ENCODE measurements at regions not wholly inside any gene's neighbourhood (a gene's known extent, or its start where the extent isn't known, plus 50 kb on each side); places are given as distances from the start of the nearest gene placed in this dataset.
"Not testable (repeated sequence)": the region's sequence is repeated elsewhere in the genome, so short reads cannot be mapped to it uniquely, and the experiment has no call there.

DNA sequence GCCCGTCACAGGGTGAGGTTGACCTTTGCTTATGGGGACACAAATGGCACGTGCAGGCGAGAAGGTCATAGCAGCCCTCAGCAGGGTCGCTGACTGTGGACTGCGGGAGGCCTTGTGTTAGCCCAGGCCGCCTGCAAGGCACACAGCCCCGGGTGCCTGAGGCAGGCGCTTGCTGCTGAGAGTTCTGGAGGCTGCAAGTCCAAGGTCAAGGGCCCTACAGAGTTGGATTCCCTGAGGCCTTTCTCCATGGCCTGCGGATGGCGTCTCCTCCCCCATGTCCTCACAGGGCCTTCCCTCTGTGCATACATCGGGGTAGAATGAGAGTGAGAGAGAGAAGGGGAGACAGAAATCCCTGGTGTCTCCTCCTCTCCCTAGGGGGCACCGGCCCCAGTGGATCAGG lies 202.3 kb downstream of the BANP start:
- not testable (repeated sequence) for DNase-seq; H3K27me3 ChIP-seq (ENCODE audit: control insufficient read depth, insufficient read depth, low read length, poor library complexity, severe bottlenecking); H3K27me3 Mint-ChIP-seq (ENCODE audit: insufficient read depth); H3K4me3 Mint-ChIP-seq; H3K4me1 ChIP-seq (ENCODE audit: control insufficient read depth, insufficient read depth, low read length); H3K27ac Mint-ChIP-seq; H3K27ac ChIP-seq (ENCODE audit: low read depth, low read length); H3K9ac ChIP-seq (ENCODE audit: extremely low read depth, low read length, poor library complexity, severe bottlenecking); H3K9me3 Mint-ChIP-seq; H3K4me3 ChIP-seq (ENCODE audit: low read length); H3K36me3 Mint-ChIP-seq (ENCODE audit: low read depth); H3K36me3 ChIP-seq (ENCODE audit: control insufficient read depth, insufficient read depth, low read length); H3K4me1 Mint-ChIP-seq; H3K9me3 ChIP-seq (ENCODE audit: control insufficient read depth, low read length)
- 80 to 88% methylated on average over 2 to 9 of the region's 12 CpGs for WGBS, 2 experiments (ENCODE audit: insufficient coverage in 1 of 2, insufficient read length in 1 of 2)

DNA sequence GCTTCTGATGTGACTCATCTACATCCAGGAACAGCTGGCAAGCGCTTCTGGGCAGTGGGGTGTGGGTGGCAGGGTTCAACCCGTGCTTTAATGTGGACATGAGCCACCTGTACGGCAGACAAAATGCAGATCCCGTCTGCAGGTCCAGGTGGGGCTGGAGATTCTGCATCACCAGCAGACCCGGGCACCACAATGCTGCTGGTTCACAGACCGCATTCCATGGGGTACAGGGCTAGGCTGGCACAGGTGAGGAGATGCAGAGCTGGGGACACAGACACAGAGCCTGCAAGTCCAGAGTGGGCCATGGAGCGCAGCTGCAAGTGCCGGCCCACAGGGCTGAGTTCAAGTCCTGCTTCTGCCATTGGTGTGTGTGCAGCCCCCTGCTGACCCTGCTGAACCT lies 203.7 kb downstream of the BANP start:
- not testable (repeated sequence) for H3K27ac ChIP-seq (ENCODE audit: low read depth, low read length); H3K36me3 ChIP-seq (ENCODE audit: control insufficient read depth, insufficient read depth, low read length); H3K27ac Mint-ChIP-seq; H3K4me1 Mint-ChIP-seq; DNase-seq; H3K4me3 ChIP-seq (ENCODE audit: low read length); H3K27me3 ChIP-seq (ENCODE audit: control insufficient read depth, insufficient read depth, low read length, poor library complexity, severe bottlenecking); H3K4me1 ChIP-seq (ENCODE audit: control insufficient read depth, insufficient read depth, low read length); H3K9me3 Mint-ChIP-seq; H3K27me3 Mint-ChIP-seq (ENCODE audit: insufficient read depth); H3K4me3 Mint-ChIP-seq; H3K9me3 ChIP-seq (ENCODE audit: control insufficient read depth, low read length); H3K9ac ChIP-seq (ENCODE audit: extremely low read depth, low read length, poor library complexity, severe bottlenecking); H3K36me3 Mint-ChIP-seq (ENCODE audit: low read depth)
- WGBS, 2 experiments (ENCODE audit: insufficient coverage in 1 of 2, insufficient read length in 1 of 2) = 92 to 100% methylated on average over 2 to 8 of the region's 8 CpGs

DNA sequence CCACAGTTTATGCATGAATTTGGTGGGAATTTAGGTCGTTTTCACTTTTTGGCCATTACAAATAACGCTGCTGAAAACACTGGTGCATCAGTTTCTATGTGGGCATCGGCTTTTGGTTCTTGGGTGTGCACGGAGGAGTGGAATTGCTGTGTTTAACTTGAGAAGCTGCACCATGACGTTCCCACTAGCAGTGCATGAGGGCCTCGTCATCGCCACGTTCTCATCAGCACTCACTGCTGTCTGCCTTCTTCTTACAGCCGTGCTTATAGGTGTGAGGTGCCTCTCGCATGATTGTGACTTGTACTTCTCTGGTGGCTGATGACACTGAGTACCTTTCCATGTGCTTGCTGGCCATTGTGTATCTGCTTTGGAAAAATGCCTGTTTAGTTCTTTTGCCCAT lies 204.4 kb downstream of the BANP start:
- not testable (repeated sequence) for H3K4me3 Mint-ChIP-seq; H3K4me3 ChIP-seq (ENCODE audit: low read length); H3K27me3 ChIP-seq (ENCODE audit: control insufficient read depth, insufficient read depth, low read length, poor library complexity, severe bottlenecking); H3K9ac ChIP-seq (ENCODE audit: extremely low read depth, low read length, poor library complexity, severe bottlenecking); H3K9me3 Mint-ChIP-seq; H3K4me1 ChIP-seq (ENCODE audit: control insufficient read depth, insufficient read depth, low read length); H3K27ac Mint-ChIP-seq; H3K36me3 Mint-ChIP-seq (ENCODE audit: low read depth); H3K27ac ChIP-seq (ENCODE audit: low read depth, low read length); H3K9me3 ChIP-seq (ENCODE audit: control insufficient read depth, low read length); H3K27me3 Mint-ChIP-seq (ENCODE audit: insufficient read depth); H3K4me1 Mint-ChIP-seq; H3K36me3 ChIP-seq (ENCODE audit: control insufficient read depth, insufficient read depth, low read length); DNase-seq
- WGBS, 2 experiments (ENCODE audit: insufficient coverage in 1 of 2, insufficient read length in 1 of 2) = 87 to 90% methylated on average over 9 to 10 of the region's 10 CpGs

DNA sequence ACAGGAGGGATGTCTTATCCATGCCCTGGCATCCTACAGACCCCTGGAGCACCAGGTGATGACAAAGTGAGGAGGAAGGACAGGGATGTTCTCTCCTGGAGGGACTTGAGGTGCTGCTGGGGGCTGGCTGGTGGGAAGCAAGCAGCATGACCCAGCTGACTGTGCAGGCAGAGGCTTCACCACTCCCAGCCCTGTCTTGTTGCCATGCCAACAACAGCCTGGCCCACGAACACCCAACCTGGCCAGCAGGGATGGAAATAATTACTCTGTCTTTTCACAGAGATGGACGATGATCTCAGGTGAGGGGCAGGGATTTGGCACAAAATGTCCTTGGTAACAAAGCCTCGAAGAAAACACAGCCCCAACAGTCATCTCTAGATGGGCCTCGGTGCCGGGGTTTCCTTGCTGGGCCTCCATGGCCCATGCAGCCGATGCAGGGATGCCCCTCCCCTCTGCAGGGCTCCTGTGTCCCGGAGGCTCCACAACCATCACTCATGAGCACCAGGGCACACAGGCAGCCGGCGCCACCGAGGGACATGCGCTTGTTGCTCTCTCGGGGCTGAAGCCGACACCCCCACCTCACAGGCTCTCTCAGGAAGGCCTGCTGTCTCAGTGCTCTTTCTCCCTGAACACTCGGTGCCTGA lies 205.5 kb downstream of the BANP start:
- H3K36me3 ChIP-seq (ENCODE audit: control insufficient read depth, insufficient read depth, low read length); H3K4me3 Mint-ChIP-seq; H3K9me3 Mint-ChIP-seq; H3K27me3 Mint-ChIP-seq (ENCODE audit: insufficient read depth); H3K4me1 ChIP-seq (ENCODE audit: control insufficient read depth, insufficient read depth, low read length); H3K4me1 Mint-ChIP-seq; H3K27ac Mint-ChIP-seq; H3K9me3 ChIP-seq (ENCODE audit: control insufficient read depth, low read length); H3K4me3 ChIP-seq (ENCODE audit: low read length); H3K27me3 ChIP-seq (ENCODE audit: control insufficient read depth, insufficient read depth, low read length, poor library complexity, severe bottlenecking); H3K27ac ChIP-seq (ENCODE audit: low read depth, low read length); H3K9ac ChIP-seq (ENCODE audit: extremely low read depth, low read length, poor library complexity, severe bottlenecking); H3K36me3 Mint-ChIP-seq (ENCODE audit: low read depth): not testable (repeated sequence)
- peak; percentile 7 for DNase-seq
- 83% methylated on average over 5 of the region's 14 CpGs; no CpG with 5 or more reads in 1 of the 2 experiments for WGBS, 2 experiments (ENCODE audit: insufficient coverage in 1 of 2, insufficient read length in 1 of 2)

DNA sequence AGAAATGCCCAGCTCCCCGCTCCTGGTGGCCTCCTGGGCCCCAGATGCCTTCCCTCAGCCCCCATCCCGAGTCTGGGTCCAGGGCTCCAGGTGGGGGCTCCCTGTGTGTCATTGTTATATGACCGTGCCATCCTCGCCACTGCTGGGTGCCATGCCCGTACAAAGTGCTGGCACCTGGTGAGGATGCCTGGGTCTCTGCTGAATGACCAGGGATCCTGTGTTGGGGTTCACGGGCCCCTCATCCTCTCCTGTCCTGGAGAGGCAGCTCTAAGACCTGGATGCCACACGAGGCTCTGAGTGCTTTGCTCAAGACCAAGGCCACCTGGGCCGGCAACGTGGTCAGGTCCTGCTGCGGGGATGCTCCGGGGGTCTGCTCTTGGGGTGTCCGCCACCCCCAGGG lies 206.5 kb downstream of the BANP start:
- H3K27me3 ChIP-seq (ENCODE audit: control insufficient read depth, insufficient read depth, low read length, poor library complexity, severe bottlenecking); H3K27ac ChIP-seq (ENCODE audit: low read depth, low read length); H3K36me3 Mint-ChIP-seq (ENCODE audit: low read depth); H3K27me3 Mint-ChIP-seq (ENCODE audit: insufficient read depth); H3K9me3 ChIP-seq (ENCODE audit: control insufficient read depth, low read length); H3K4me1 ChIP-seq (ENCODE audit: control insufficient read depth, insufficient read depth, low read length); H3K4me3 ChIP-seq (ENCODE audit: low read length); H3K4me1 Mint-ChIP-seq; H3K9me3 Mint-ChIP-seq; H3K4me3 Mint-ChIP-seq; H3K36me3 ChIP-seq (ENCODE audit: control insufficient read depth, insufficient read depth, low read length); H3K27ac Mint-ChIP-seq; H3K9ac ChIP-seq (ENCODE audit: extremely low read depth, low read length, poor library complexity, severe bottlenecking): not testable (repeated sequence)
- 79% methylated on average over 8 of the region's 12 CpGs; no CpG with 5 or more reads in 1 of the 2 experiments for WGBS, 2 experiments (ENCODE audit: insufficient coverage in 1 of 2, insufficient read length in 1 of 2)
- peak; percentile 7 for DNase-seq

DNA sequence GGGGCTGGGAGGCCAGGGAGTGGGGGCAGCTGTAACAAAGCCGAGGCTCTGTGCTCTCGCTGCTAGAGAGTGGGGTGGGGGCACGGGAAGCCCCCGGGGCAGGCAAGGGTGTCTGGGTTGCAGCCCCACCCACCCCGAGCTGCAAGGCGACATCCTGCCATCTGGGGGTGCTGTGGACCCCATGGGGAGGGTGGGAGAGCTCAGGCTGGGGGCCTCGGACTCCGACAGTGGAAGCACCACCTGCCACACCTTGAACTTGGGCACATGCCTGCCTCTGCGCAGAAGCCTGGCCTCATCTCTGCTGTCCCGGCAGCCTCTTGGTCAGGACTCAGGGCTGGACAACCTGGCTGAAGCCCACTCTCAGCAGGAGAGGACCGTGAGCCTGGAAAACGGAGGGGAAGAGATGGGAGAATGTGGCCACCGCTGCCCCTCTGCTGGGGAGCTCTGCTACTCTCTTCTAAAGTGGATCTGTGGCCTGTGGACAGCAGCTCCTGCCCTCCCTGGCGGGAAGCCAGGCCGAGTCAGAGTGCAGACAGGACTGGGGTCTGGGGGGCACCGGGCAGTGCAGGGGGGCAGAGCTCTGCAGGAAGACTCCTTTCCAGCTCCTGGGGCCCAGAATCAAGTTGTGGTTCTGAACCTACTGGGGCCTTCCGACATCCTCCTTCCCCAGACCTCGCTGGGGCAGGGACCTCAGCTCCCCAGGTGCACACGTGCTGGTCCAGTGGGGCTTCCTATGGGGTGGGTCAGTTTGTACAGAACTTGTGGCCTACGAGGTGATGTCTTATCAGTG lies 207.2 kb downstream of the BANP start:
- not testable (repeated sequence) for H3K4me3 ChIP-seq (ENCODE audit: low read length); H3K27me3 ChIP-seq (ENCODE audit: control insufficient read depth, insufficient read depth, low read length, poor library complexity, severe bottlenecking); H3K36me3 Mint-ChIP-seq (ENCODE audit: low read depth); H3K36me3 ChIP-seq (ENCODE audit: control insufficient read depth, insufficient read depth, low read length); H3K4me1 Mint-ChIP-seq; H3K9ac ChIP-seq (ENCODE audit: extremely low read depth, low read length, poor library complexity, severe bottlenecking); H3K9me3 Mint-ChIP-seq; H3K4me1 ChIP-seq (ENCODE audit: control insufficient read depth, insufficient read depth, low read length); H3K27ac Mint-ChIP-seq; H3K27me3 Mint-ChIP-seq (ENCODE audit: insufficient read depth); H3K4me3 Mint-ChIP-seq; H3K27ac ChIP-seq (ENCODE audit: low read depth, low read length); H3K9me3 ChIP-seq (ENCODE audit: control insufficient read depth, low read length)
- peak; percentile 18 for DNase-seq
- WGBS, 2 experiments (ENCODE audit: insufficient coverage in 1 of 2, insufficient read length in 1 of 2) = 88 to 100% methylated on average over 4 to 20 of the region's 20 CpGs
